ENCODE measurements at regions not wholly inside any gene's neighbourhood (a gene's known extent, or its start where the extent isn't known, plus 50 kb on each side); places are given as distances from the start of the nearest gene placed in this dataset.

DNA sequence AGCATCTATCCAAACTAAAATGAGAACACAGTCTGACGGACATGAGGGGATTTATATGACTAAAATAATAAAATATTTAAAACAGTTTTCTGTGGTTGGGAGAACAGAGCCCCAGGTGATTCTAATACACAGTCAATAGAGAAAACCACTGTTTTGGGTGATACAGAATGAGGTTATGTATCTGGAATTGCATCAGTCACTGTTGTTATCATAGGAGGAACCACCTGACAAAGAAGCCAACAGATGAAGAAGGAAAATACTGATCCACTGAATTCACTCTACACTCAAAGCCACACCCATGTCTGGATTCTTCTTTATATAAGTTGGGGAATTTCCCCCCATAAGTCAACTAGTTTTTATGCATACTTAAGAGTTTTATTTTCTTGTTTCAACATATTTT, 799.0 kb downstream of the TLR4 start:
- H3K27me3 ChIP-seq = no peaks in the 10 kb centered on the region
- no peak for ATAC-seq
- WGBS, 2 donors (ENCODE audit: low coverage in 1 of 2) = 50 to 80% methylated on average over 1 of the region's 1 CpG
- H3K4me1 ChIP-seq = no peaks in the 10 kb centered on the region
- H3K4me3 ChIP-seq = no peak overlapping the region
- H3K9me3 ChIP-seq = peaks cover 0 to 11% (median 0%) of the 10 kb centered on the region in 3 donors
- H3K27ac ChIP-seq = no peak overlapping the region
- TF ChIP-seq POLR2AphosphoS5 (IDR thresholded peaks at IDR 0.05) = no peak
- no peak for TF ChIP-seq POLR2A (IDR thresholded peaks at IDR 0.05)
- TF ChIP-seq, protein P1, sequence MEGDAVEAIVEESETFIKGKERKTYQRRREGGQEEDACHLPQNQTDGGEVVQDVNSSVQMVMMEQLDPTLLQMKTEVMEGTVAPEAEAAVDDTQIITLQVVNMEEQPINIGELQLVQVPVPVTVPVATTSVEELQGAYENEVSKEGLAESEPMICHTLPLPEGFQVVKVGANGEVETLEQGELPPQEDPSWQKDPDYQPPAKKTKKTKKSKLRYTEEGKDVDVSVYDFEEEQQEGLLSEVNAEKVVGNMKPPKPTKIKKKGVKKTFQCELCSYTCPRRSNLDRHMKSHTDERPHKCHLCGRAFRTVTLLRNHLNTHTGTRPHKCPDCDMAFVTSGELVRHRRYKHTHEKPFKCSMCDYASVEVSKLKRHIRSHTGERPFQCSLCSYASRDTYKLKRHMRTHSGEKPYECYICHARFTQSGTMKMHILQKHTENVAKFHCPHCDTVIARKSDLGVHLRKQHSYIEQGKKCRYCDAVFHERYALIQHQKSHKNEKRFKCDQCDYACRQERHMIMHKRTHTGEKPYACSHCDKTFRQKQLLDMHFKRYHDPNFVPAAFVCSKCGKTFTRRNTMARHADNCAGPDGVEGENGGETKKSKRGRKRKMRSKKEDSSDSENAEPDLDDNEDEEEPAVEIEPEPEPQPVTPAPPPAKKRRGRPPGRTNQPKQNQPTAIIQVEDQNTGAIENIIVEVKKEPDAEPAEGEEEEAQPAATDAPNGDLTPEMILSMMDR (IDR thresholded peaks at IDR 0.05) = no peak
- no peak for TF ChIP-seq EP300 (IDR thresholded peaks at IDR 0.05)
- H3K36me3 ChIP-seq = no peaks in the 10 kb centered on the region

DNA sequence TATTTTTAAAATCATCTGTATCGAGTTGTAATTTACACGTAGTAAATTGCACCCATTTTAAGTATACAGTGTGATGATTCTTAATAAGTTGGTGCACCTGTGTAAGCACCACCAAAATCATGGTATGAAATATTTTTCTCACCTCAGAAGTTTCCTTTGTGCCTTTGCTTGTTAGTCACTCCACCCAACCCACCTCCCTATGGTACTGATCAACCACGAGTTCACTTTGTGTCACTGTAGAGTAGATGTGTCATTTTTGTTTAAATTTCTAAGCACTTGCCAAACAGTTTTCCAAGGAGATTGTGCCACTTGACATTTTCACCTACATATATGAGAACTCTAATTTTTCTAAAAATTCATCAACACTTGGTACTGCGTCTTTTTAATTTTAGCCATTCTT, 806.5 kb downstream of the TLR4 start:
- Histone ChIP-seq H3K9me3 (no peaks in the 10 kb centered on the region), H3K4me1 (no peaks in the 10 kb centered on the region), H3K4me3 (no peak overlapping the region), H3K27me3 (no peaks in the 10 kb centered on the region), H3K36me3 (no peaks in the 10 kb centered on the region), H3K27ac (no peak overlapping the region)
- TF ChIP-seq, protein P1 (IDR thresholded peaks at IDR 0.05) = no peak
- TF ChIP-seq EP300 (IDR thresholded peaks at IDR 0.05) (no peak), POLR2AphosphoS5 (IDR thresholded peaks at IDR 0.05) (no peak), POLR2A (IDR thresholded peaks at IDR 0.05) (no peak)
- WGBS, 2 donors (ENCODE audit: low coverage in 1 of 2) = 82 to 98% methylated on average over 4 of the region's 4 CpGs
- ATAC-seq = no peak

DNA sequence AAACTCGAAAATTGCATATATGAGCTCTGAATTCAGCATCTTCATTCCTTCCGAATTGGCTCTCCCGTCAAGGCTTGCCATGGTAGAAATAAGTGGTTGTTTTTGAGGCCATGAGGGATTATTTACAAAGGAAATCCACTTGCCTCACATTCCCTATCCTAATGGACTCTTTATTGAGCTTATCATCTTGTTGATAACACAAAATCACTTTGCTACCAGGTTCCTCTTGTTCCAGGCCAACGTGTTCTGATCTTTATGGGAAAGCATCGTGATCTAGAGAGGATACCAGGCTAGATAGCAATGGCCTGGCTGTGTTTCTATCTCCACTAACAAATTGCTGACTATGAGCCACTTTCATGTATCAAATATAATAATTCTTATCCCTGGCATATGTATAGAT, 811.7 kb downstream of the TLR4 start:
- no peak for ATAC-seq
- H3K36me3 ChIP-seq = no peaks in the 10 kb centered on the region
- H3K9me3 ChIP-seq = no peaks in the 10 kb centered on the region
- TF ChIP-seq, protein P1 (IDR thresholded peaks at IDR 0.05) = no peak
- no peak for TF ChIP-seq EP300 (IDR thresholded peaks at IDR 0.05)
- no peak for TF ChIP-seq POLR2AphosphoS5 (IDR thresholded peaks at IDR 0.05)
- TF ChIP-seq POLR2A (IDR thresholded peaks at IDR 0.05) = no peak
- no peaks in the 10 kb centered on the region for H3K27me3 ChIP-seq
- no peak overlapping the region for H3K4me3 ChIP-seq
- no peak overlapping the region for H3K27ac ChIP-seq
- WGBS, 2 donors (ENCODE audit: low coverage in 1 of 2) = 60 to 90% methylated on average over 5 of the region's 5 CpGs
- no peaks in the 10 kb centered on the region for H3K4me1 ChIP-seq

DNA sequence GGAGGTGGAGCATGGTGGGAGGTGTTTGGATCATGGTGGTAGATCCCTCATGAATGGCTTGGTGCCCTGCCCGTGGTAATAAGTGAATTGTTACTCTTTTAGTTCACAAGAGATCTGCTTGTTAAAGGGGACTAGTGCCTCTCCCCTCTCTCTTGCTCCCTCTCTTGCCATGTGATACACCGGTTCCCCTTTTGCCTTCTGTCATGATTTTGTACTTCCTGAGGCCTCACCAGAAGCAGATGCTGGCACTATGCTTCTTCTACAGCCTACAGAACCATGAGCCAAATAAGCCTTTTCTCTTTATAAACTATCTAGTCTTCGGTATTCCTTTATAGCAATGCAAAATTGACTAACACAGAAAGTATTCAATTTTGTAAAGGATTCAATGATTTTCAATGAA, 817.1 kb downstream of the TLR4 start:
- WGBS, 2 donors (ENCODE audit: low coverage in 1 of 2) = 39 to 71% methylated on average over 2 to 3 of the region's 3 CpGs
- H3K4me1 ChIP-seq = no peaks in the 10 kb centered on the region
- no peaks in the 10 kb centered on the region for H3K9me3 ChIP-seq
- H3K4me3 ChIP-seq = no peak overlapping the region
- H3K36me3 ChIP-seq = no peaks in the 10 kb centered on the region
- no peak for ATAC-seq
- TF ChIP-seq, protein P1 (IDR thresholded peaks at IDR 0.05) = no peak
- TF ChIP-seq EP300 (IDR thresholded peaks at IDR 0.05) (no peak), POLR2A (IDR thresholded peaks at IDR 0.05) (no peak), POLR2AphosphoS5 (IDR thresholded peaks at IDR 0.05) (no peak)
- no peaks in the 10 kb centered on the region for H3K27me3 ChIP-seq
- H3K27ac ChIP-seq = no peak overlapping the region

DNA sequence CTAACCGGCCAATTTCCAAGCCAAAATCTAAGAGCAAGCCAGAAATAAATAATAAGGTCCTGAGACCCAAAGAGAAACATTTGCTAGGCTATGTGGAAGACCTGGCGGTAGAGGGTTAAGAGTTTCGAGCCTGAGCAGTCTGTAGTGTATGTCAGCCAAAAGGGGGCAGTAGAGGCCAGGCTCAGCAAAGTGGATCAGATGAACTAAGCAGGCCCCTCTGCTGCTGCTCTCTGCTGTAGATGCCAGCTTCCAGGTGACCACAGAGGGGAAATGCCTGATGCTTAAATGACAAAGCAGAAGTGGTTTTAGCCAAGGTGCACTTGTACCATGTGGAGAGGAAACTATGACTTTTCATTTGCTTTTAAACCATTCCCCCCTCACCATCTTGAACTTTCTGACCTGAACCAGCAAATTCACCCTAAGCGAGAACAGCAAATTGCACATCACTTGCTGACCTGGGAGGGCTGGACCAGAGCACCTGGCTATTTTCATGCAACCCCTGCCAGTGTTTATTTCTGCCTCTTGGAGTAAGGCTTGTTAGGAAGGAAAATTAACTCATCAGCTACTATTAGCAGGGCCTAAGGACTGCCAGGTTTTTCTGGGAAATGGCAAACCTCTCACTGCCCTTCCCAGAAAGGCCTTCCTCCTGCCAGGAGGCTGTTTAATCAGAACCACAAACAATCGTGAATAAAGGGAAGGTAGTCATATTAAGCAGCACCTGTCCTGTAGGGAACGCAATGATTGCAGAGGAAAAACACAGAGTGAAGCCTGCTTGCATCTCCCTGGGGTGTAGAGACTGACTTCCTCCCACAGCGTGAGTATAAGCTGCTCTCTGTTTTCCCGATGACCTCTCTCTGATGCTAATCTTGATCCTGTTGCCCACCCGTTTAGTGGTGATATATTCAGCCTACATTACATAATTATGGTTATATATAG, 818.2 kb downstream of the TLR4 start:
- H3K27me3 ChIP-seq = no peaks in the 10 kb centered on the region
- H3K4me1 ChIP-seq = no peaks in the 10 kb centered on the region
- H3K4me3 ChIP-seq = no peak overlapping the region
- H3K27ac ChIP-seq = no peak overlapping the region
- TF ChIP-seq POLR2AphosphoS5 (IDR thresholded peaks at IDR 0.05) = no peak
- TF ChIP-seq, protein P1 (IDR thresholded peaks at IDR 0.05) = peak in 2 of 4 experiments; percentile 12 to 40
- ATAC-seq = no peak
- WGBS, 2 donors (ENCODE audit: low coverage in 1 of 2) = 31 to 35% methylated on average over 6 to 7 of the region's 9 CpGs
- no peaks in the 10 kb centered on the region for H3K36me3 ChIP-seq
- no peaks in the 10 kb centered on the region for H3K9me3 ChIP-seq
